H1 (cell line): ENCODE measurements at regions not wholly inside any gene's neighbourhood (a gene's known extent, or its start where the extent isn't known, plus 50 kb on each side); places are given as distances from the start of the nearest gene placed in this dataset.

Experiments used
- CTCF ChIA-PET: fragments of 300-600 bp; sonication (Branson Sonifier 250); formaldehyde crosslinking; loops from one replicate; lab custom pipeline; 2021; ENCODE audit not compliant: partially characterized antibody; lab: Charles Lee
- POLR2A ChIA-PET: fragments of 300-600 bp; sonication (Branson Sonifier 250); formaldehyde crosslinking; loops from one replicate; lab custom pipeline; 2021; ENCODE audit warnings: inconsistent platforms; ENCODE audit not compliant: partially characterized antibody; lab: Charles Lee
- DNase-seq, 2 experiments: peaks; one replicate each; pipeline versions ENCODE4 v3.0.0 to v3.0.0-alpha.2; 2010 to 2022; ENCODE audit warnings: low spot score in 2 of 2, low read depth in 1 of 2, mixed read lengths in 1 of 2
- FAIRE-seq: peaks from 2 replicates; lab custom pipeline; 2011; peaks lifted over from hg19 to GRCh38; lab: Jason Lieb, UNC
- H2AFZ ChIP-seq: 2 replicates; pipeline ENCODE4 v1.8.1; 2012; ENCODE audit warnings: low read length, inconsistent platforms
- H2AK5ac ChIP-seq: 2 replicates; pipeline ENCODE4 v1.6.1; 2013; ENCODE audit warnings: low read depth, low read length
- H2BK120ac ChIP-seq: replicated peaks from 2 replicates; pipeline ENCODE3; 2013; ENCODE audit warnings: low read depth, low read length, inconsistent platforms
- H2BK12ac ChIP-seq: 2 replicates; pipeline ENCODE4 v1.6.1; 2013; ENCODE audit warnings: low read depth, low read length
- H2BK15ac ChIP-seq: 2 replicates; pipeline ENCODE4 v1.6.1; 2013; ENCODE audit warnings: low read length
- H2BK20ac ChIP-seq: 2 replicates; pipeline ENCODE4 v1.6.1; 2013; ENCODE audit warnings: low read length
- H2BK5ac ChIP-seq: 2 replicates; pipeline ENCODE4 v1.6.1; 2013; ENCODE audit warnings: low read depth, low read length
- H3K14ac ChIP-seq: 2 replicates; pipeline ENCODE4 v1.6.1; 2013; ENCODE audit warnings: inconsistent platforms; ENCODE audit not compliant: insufficient read length
- H3K18ac ChIP-seq: 2 replicates; pipeline ENCODE4 v1.6.1; 2013; ENCODE audit warnings: low read length; ENCODE audit errors: extremely low read depth
- H3K23ac ChIP-seq: 2 replicates; pipeline ENCODE4 v1.6.1; 2013; ENCODE audit warnings: inconsistent platforms; ENCODE audit not compliant: insufficient read length
- H3K23me2 ChIP-seq: 2 replicates; pipeline ENCODE4 v1.6.1; 2013; ENCODE audit warnings: low read depth, low read length
- H3K27ac ChIP-seq: 2 replicates; pipeline ENCODE4 v1.6.1; 2011; ENCODE audit warnings: low read depth, low read length, inconsistent platforms
- H3K27me3 ChIP-seq, 4 experiments: replicated peaks in 1 of 4; 1 replicate in 1 of 4; 2 replicates in 3 of 4; pipeline versions ENCODE4 v1.6.1 to v1.8.1; 2011 to 2013; ENCODE audit warnings: low read length in 3 of 4, mild to moderate bottlenecking in 3 of 4, inconsistent platforms in 2 of 4, mixed read lengths in 2 of 4, moderate library complexity in 1 of 4; ENCODE audit not compliant: control insufficient read depth in 3 of 4, insufficient read depth in 3 of 4; ENCODE audit errors: extremely low read depth in 1 of 4
- H3K36me3 ChIP-seq, 4 experiments: 2 replicates each; pipeline versions ENCODE4 v1.6.1 to v1.8.1; 2011 to 2013; ENCODE audit warnings: mild to moderate bottlenecking in 4 of 4, low read length in 3 of 4, moderate library complexity in 2 of 4, control low read depth in 1 of 4, inconsistent platforms in 1 of 4; ENCODE audit not compliant: insufficient read depth in 4 of 4, control insufficient read depth in 2 of 4
- H3K4ac ChIP-seq: replicated peaks from 2 replicates; pipeline ENCODE3; 2013; ENCODE audit warnings: low read length, low read depth, mixed read lengths, inconsistent platforms; ENCODE audit not compliant: insufficient read length
- H3K4me1 ChIP-seq, 4 experiments: replicated peaks in 1 of 4; 1 replicate in 1 of 4; 2 replicates in 3 of 4; pipeline versions ENCODE4 v1.6.1 to v1.8.1; 2011 to 2013; ENCODE audit warnings: low read length in 3 of 4, inconsistent platforms in 2 of 4, mixed read lengths in 1 of 4; ENCODE audit not compliant: insufficient read depth in 4 of 4, control insufficient read depth in 3 of 4
- H3K4me2 ChIP-seq, 2 experiments: 2 replicates each; pipeline versions ENCODE4 v1.6.1 to v1.8.1; 2011 to 2013; ENCODE audit warnings: low read depth in 2 of 2, low read length in 2 of 2, control low read depth in 1 of 2, inconsistent platforms in 1 of 2, mild to moderate bottlenecking in 1 of 2; ENCODE audit not compliant: insufficient read depth in 1 of 2
- H3K4me3 ChIP-seq, 4 experiments: fragments of 200-600, 300-600 bp in 1 of 4; sonication (generic), shearing (Covaris generic), sonication (Bioruptor Twin) in 1 of 4; 2 replicates each; pipeline versions ENCODE4 v1.5.1 to v1.8.1; 2011 to 2016; ENCODE audit warnings: low read length in 4 of 4, low read depth in 3 of 4, control low read depth in 2 of 4, inconsistent platforms in 2 of 4, mild to moderate bottlenecking in 2 of 4, mixed read lengths in 1 of 4, moderate library complexity in 1 of 4; ENCODE audit not compliant: insufficient read depth in 2 of 4; ENCODE audit errors: extremely low read depth in 1 of 4
- H3K56ac ChIP-seq: replicated peaks from 2 replicates; pipeline ENCODE3; 2013; ENCODE audit warnings: low read depth, mild to moderate bottlenecking, mixed read lengths, low read length, inconsistent platforms; ENCODE audit not compliant: insufficient read length
- H3K79me1 ChIP-seq: 2 replicates; pipeline ENCODE4 v1.6.1; 2013; ENCODE audit warnings: low read depth, low read length, control low read depth
- H3K79me2 ChIP-seq, 2 experiments: 2 replicates each; pipeline versions ENCODE4 v1.6.1 to v1.8.1; 2012 to 2013; ENCODE audit warnings: low read length in 2 of 2, mild to moderate bottlenecking in 2 of 2, inconsistent platforms in 1 of 2; ENCODE audit not compliant: insufficient read depth in 2 of 2, control insufficient read depth in 1 of 2
- H3K9ac ChIP-seq, 4 experiments: replicated peaks in 1 of 4; 1 replicate in 1 of 4; 2 replicates in 3 of 4; pipeline versions ENCODE4 v1.6.1 to v1.8.1; 2011 to 2013; ENCODE audit warnings: low read depth in 3 of 4, low read length in 3 of 4, control low read depth in 2 of 4, mild to moderate bottlenecking in 2 of 4, moderate library complexity in 2 of 4, inconsistent platforms in 1 of 4; ENCODE audit errors: extremely low read depth in 1 of 4
- H3K9me3 ChIP-seq, 2 experiments: 2 replicates each; pipeline versions ENCODE4 v1.6.1 to v1.8.1; 2012 to 2013; ENCODE audit warnings: mild to moderate bottlenecking in 2 of 2, moderate library complexity in 2 of 2, control low read depth in 1 of 2, inconsistent platforms in 1 of 2, low read depth in 1 of 2, low read length in 1 of 2, mixed read lengths in 1 of 2; ENCODE audit not compliant: insufficient read depth in 2 of 2
- H4K20me1 ChIP-seq, 2 experiments: replicated peaks in 1 of 2; 2 replicates each; pipeline versions ENCODE3 to v1.8.1; 2011 to 2013; ENCODE audit warnings: inconsistent platforms in 2 of 2, low read length in 2 of 2, mild to moderate bottlenecking in 1 of 2; ENCODE audit not compliant: insufficient read depth in 2 of 2, control insufficient read depth in 1 of 2
- H4K5ac ChIP-seq: 2 replicates; pipeline ENCODE4 v1.6.1; 2013; ENCODE audit warnings: low read length, low read depth, mixed read lengths, inconsistent platforms; ENCODE audit not compliant: insufficient read length
- H4K8ac ChIP-seq: 2 replicates; pipeline ENCODE4 v1.8.0; 2013; ENCODE audit warnings: mild to moderate bottlenecking, moderate library complexity, low read length, inconsistent platforms; ENCODE audit not compliant: insufficient read depth; ENCODE audit errors: extremely low read depth
- H4K91ac ChIP-seq: replicated peaks from 2 replicates; pipeline ENCODE3; 2013; ENCODE audit warnings: low read length, mixed read lengths, inconsistent platforms; ENCODE audit not compliant: insufficient read length
- BRCA1 ChIP-seq: IDR thresholded peaks from 2 replicates; pipeline ENCODE4 v1.6.1; 2012; ENCODE audit warnings: low read depth, low read length, improper control_type of control experiment
- POU5F1 ChIP-seq: IDR thresholded peaks from 2 replicates; pipeline ENCODE4 v1.6.1; 2011; ENCODE audit warnings: low read depth, mild to moderate bottlenecking, low read length, moderate library complexity

GRCh38 chr12:58148405-58148804 is 207.0 kb downstream of the ATP23 start:
- H3K36me3 ChIP-seq, result no peaks in the 10 kb centered on the region; a peak in 1 of 8 replicates
- no peaks in the 10 kb centered on the region for H3K79me2 ChIP-seq
- no peaks in the 10 kb centered on the region for H3K79me1 ChIP-seq
- H3K9me3 ChIP-seq, result no peaks in the 10 kb centered on the region
- DNase-seq (no peak), FAIRE-seq (no peak)
- no peak overlapping the region for H3K4me2 ChIP-seq
- no peak overlapping the region for H3K9ac ChIP-seq
- no peaks in the 10 kb centered on the region for H3K23me2 ChIP-seq
- no peaks in the 10 kb centered on the region for H3K27me3 ChIP-seq
- H2AFZ ChIP-seq, result no peak overlapping the region
- no peak overlapping the region for H2BK15ac ChIP-seq
- no peak overlapping the region for H4K8ac ChIP-seq
- no peak overlapping the region for H2BK120ac ChIP-seq
- no peak overlapping the region for H2BK12ac ChIP-seq
- H3K18ac ChIP-seq, result no peak overlapping the region
- no peak overlapping the region for H2BK5ac ChIP-seq
- POLR2A ChIA-PET, result no interaction called here
- H3K27ac ChIP-seq, result no peak overlapping the region
- H3K14ac ChIP-seq, result no peak overlapping the region
- no peak overlapping the region for H3K23ac ChIP-seq
- no peaks in the 10 kb centered on the region for H3K4me1 ChIP-seq
- CTCF ChIA-PET, result no interaction called here
- H3K4me3 ChIP-seq, result no peak overlapping the region
- H4K20me1 ChIP-seq, result no peaks in the 10 kb centered on the region
- H4K5ac ChIP-seq, result no peak overlapping the region
- H2AK5ac ChIP-seq, result no peak overlapping the region
- H4K91ac ChIP-seq, result no peak overlapping the region
- no peak overlapping the region for H3K4ac ChIP-seq
- H3K56ac ChIP-seq, result no peak overlapping the region
- H2BK20ac ChIP-seq, result no peak overlapping the region
- TF ChIP-seq BRCA1 (no peak), POU5F1 (no peak)
